ENCODE measurements at regions not wholly inside any gene's neighbourhood (a gene's known extent, or its start where the extent isn't known, plus 50 kb on each side); places are given as distances from the start of the nearest gene placed in this dataset.
"Not testable (repeated sequence)": the region's sequence is repeated elsewhere in the genome, so short reads cannot be mapped to it uniquely, and the experiment has no call there.

GRCh38 chr12:68435816-68436215 lies 103.7 kb upstream of the MDM1 start:
- CTCF ChIA-PET, result interaction anchor here (0.6 kb wide), 1 partner anchor 213 kb away, joined by 3 read pairs; no protein-coding TSS in a partner anchor
- POLR2A ChIA-PET (ENCODE audit: low non-redundant PET), result no interaction called here
- DNase-seq (ENCODE audit: low spot score), result no peak
- no peak overlapping the region for H3K27ac ChIP-seq
- TF ChIP-seq CTCF (conservative IDR thresholded peaks at IDR 0.05; ENCODE audit: low read depth), result no peak

- no peak overlapping the region for H3K27ac ChIP-seq
- CTCF ChIA-PET, result no interaction called here
- TF ChIP-seq CTCF (conservative IDR thresholded peaks at IDR 0.05; ENCODE audit: low read depth), result no peak
- DNase-seq (ENCODE audit: low spot score), result no peak
- POLR2A ChIA-PET (ENCODE audit: low non-redundant PET), result no interaction called here
Measured at GRCh38 chr12:68438601-68439000, 106.4 kb upstream of the MDM1 start.

- ChIA-PET POLR2A (ENCODE audit: low non-redundant PET) (no interaction called here), CTCF (interaction anchor here (0.6 kb wide), 1 partner anchor 399 kb away, joined by 3 read pairs; no protein-coding TSS in a partner anchor)
- no peak for TF ChIP-seq CTCF (conservative IDR thresholded peaks at IDR 0.05; ENCODE audit: low read depth)
- H3K27ac ChIP-seq, result no peak overlapping the region
- DNase-seq (ENCODE audit: low spot score), result peak; percentile 9
Measured at GRCh38 chr12:68439368-68440045, 107.3 kb upstream of the MDM1 start.

- peak; percentile 10 for DNase-seq (ENCODE audit: low spot score)
- POLR2A ChIA-PET (ENCODE audit: low non-redundant PET), result no interaction called here
- no peak overlapping the region for H3K27ac ChIP-seq
- TF ChIP-seq CTCF (conservative IDR thresholded peaks at IDR 0.05; ENCODE audit: low read depth), result no peak
- CTCF ChIA-PET, result interaction anchor here (0.7 kb wide), 1 partner anchor 157 kb away, joined by 3 read pairs; no protein-coding TSS in a partner anchor
Measured at GRCh38 chr12:68440068-68440581, 108.0 kb upstream of the MDM1 start.

- no peak for TF ChIP-seq CTCF (conservative IDR thresholded peaks at IDR 0.05; ENCODE audit: low read depth)
- no peak overlapping the region for H3K27ac ChIP-seq
- POLR2A ChIA-PET (ENCODE audit: low non-redundant PET), result no interaction called here
- CTCF ChIA-PET, result interaction anchor here (0.7 kb wide), 1 partner anchor 156 kb away, joined by 3 read pairs; no protein-coding TSS in a partner anchor
- no peak for DNase-seq (ENCODE audit: low spot score)
Measured at GRCh38 chr12:68441167-68441566, 109.0 kb upstream of the MDM1 start.

GRCh38 chr12:68442353-68442972 lies 110.3 kb upstream of the MDM1 start:
- not testable (repeated sequence) for DNase-seq (ENCODE audit: low spot score); H3K27ac ChIP-seq
- ChIA-PET CTCF (interaction anchor here (0.6 kb wide), 1 partner anchor 54 kb away, joined by 3 read pairs; no protein-coding TSS in a partner anchor), POLR2A (ENCODE audit: low non-redundant PET) (interaction anchor here (0.6 kb wide), 1 partner anchor 30 kb away, joined by 5 read pairs; no protein-coding TSS in a partner anchor)

GRCh38 chr12:68443695-68444094 lies 111.5 kb upstream of the MDM1 start:
- H3K27ac ChIP-seq; DNase-seq (ENCODE audit: low spot score); CTCF ChIA-PET; POLR2A ChIA-PET (ENCODE audit: low non-redundant PET): not testable (repeated sequence)

All from RWPE1 (cell line).